Transverse colon (tissue), 4 donors: ENCODE measurements at regions not wholly inside any gene's neighbourhood (a gene's known extent, or its start where the extent isn't known, plus 50 kb on each side); places are given as distances from the start of the nearest gene placed in this dataset.

Experiments used
- POLR2A ChIP-seq: fragments of 450-650 bp; IDR thresholded peaks from one replicate; pipeline ENCODE4 v1.6.1; 2016; ENCODE audit warnings: antibody characterized with exemption, mild to moderate bottlenecking, moderate library complexity
- POLR2AphosphoS5 ChIP-seq, 3 donors: sonication (generic); formaldehyde crosslinking; IDR thresholded peaks; one replicate each; pipeline ENCODE4 v1.6.1; 2016; ENCODE audit warnings: antibody characterized with exemption in 3 of 3
- TF ChIP-seq, protein P1 (sequence below), 5 experiments: fragments of 200-600 bp in 3 of 5; fragments of 450-650 bp in 2 of 5; sonication (generic) in 3 of 5; IDR thresholded peaks; 1 replicate in 2 of 5; 2 replicates in 3 of 5; pipeline ENCODE4 v1.5.1; 2016 to 2017; ENCODE audit warnings: antibody characterized with exemption in 5 of 5, inconsistent platforms in 3 of 5, mild to moderate bottlenecking in 2 of 5, moderate library complexity in 1 of 5

- TF ChIP-seq, protein P1, sequence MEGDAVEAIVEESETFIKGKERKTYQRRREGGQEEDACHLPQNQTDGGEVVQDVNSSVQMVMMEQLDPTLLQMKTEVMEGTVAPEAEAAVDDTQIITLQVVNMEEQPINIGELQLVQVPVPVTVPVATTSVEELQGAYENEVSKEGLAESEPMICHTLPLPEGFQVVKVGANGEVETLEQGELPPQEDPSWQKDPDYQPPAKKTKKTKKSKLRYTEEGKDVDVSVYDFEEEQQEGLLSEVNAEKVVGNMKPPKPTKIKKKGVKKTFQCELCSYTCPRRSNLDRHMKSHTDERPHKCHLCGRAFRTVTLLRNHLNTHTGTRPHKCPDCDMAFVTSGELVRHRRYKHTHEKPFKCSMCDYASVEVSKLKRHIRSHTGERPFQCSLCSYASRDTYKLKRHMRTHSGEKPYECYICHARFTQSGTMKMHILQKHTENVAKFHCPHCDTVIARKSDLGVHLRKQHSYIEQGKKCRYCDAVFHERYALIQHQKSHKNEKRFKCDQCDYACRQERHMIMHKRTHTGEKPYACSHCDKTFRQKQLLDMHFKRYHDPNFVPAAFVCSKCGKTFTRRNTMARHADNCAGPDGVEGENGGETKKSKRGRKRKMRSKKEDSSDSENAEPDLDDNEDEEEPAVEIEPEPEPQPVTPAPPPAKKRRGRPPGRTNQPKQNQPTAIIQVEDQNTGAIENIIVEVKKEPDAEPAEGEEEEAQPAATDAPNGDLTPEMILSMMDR (IDR thresholded peaks at IDR 0.05): no peak
- TF ChIP-seq POLR2AphosphoS5 (IDR thresholded peaks at IDR 0.05) (no peak), POLR2A (no peak)
These were observed 1044.3 kb downstream of the DIAPH3 start for GRCh38 chr13:59119475-59119874.
